HG03066 (cell line): ENCODE measurements at regions not wholly inside any gene's neighbourhood (a gene's known extent, or its start where the extent isn't known, plus 50 kb on each side); places are given as distances from the start of the nearest gene placed in this dataset.

Source experiments
- ATAC-seq: cut with Tn5 transposase; IDR thresholded peaks from one replicate; pipeline ENCODE4 v1.9.1; 2021; ENCODE audit warnings: low read depth; ENCODE audit not compliant: unreplicated experiment

- no peak for ATAC-seq
These were observed 130.5 kb upstream of the SPRED2 start for GRCh38 chr2:65562890-65563289.

GRCh38 chr2:65558743-65559142 lies 126.3 kb upstream of the SPRED2 start:
- no peak for ATAC-seq

GRCh38 chr2:65557616-65558573 lies 125.5 kb upstream of the SPRED2 start:
- ATAC-seq, result no peak

- peak; percentile 47 for ATAC-seq
These were observed 122.6 kb upstream of the SPRED2 start for GRCh38 chr2:65554765-65555591.

- no peak for ATAC-seq
These were observed 121.2 kb upstream of the SPRED2 start for GRCh38 chr2:65553504-65554074.

GRCh38 chr2:65551528-65551927 lies 119.1 kb upstream of the SPRED2 start:
- ATAC-seq, result no peak

GRCh38 chr2:65550246-65550645 lies 117.8 kb upstream of the SPRED2 start:
- ATAC-seq, result no peak

- ATAC-seq, result no peak
These were observed 117.2 kb upstream of the SPRED2 start for GRCh38 chr2:65549631-65550030.

GRCh38 chr2:65549257-65549627 lies 116.8 kb upstream of the SPRED2 start:
- no peak for ATAC-seq

GRCh38 chr2:65548576-65549256 lies 116.3 kb upstream of the SPRED2 start:
- ATAC-seq, result no peak

GRCh38 chr2:65548064-65548463 lies 115.7 kb upstream of the SPRED2 start:
- no peak for ATAC-seq

- ATAC-seq, result no peak
These were observed 113.7 kb upstream of the SPRED2 start for GRCh38 chr2:65545837-65546805.

- ATAC-seq, result no peak
These were observed 109.4 kb upstream of the SPRED2 start for GRCh38 chr2:65541773-65542172.

GRCh38 chr2:65539633-65540032 lies 107.2 kb upstream of the SPRED2 start:
- no peak for ATAC-seq

- ATAC-seq, result no peak
These were observed 105.4 kb upstream of the SPRED2 start for GRCh38 chr2:65537651-65538385.

- peak; percentile 75 for ATAC-seq
These were observed 104.2 kb upstream of the SPRED2 start for GRCh38 chr2:65536596-65536995.

GRCh38 chr2:65532937-65533336 lies 100.5 kb upstream of the SPRED2 start:
- ATAC-seq, result no peak

- no peak for ATAC-seq
These were observed 99.9 kb upstream of the SPRED2 start for GRCh38 chr2:65532326-65532725.
